Transverse colon (tissue), 4 donors: ENCODE measurements at regions not wholly inside any gene's neighbourhood (a gene's known extent, or its start where the extent isn't known, plus 50 kb on each side); places are given as distances from the start of the nearest gene placed in this dataset.

Source experiments
- CTCF ChIP-seq, 5 experiments: fragments of 200-600 bp in 3 of 5; fragments of 450-650 bp in 2 of 5; sonication (generic) in 3 of 5; IDR thresholded peaks; 1 replicate in 2 of 5; 2 replicates in 3 of 5; pipeline ENCODE4 v1.5.1; 2016 to 2017; ENCODE audit warnings: antibody characterized with exemption in 5 of 5, inconsistent platforms in 3 of 5, mild to moderate bottlenecking in 2 of 5, moderate library complexity in 1 of 5
- POLR2A ChIP-seq: fragments of 450-650 bp; IDR thresholded peaks from one replicate; pipeline ENCODE4 v1.6.1; 2016; ENCODE audit warnings: antibody characterized with exemption, mild to moderate bottlenecking, moderate library complexity
- POLR2AphosphoS5 ChIP-seq, 3 donors: sonication (generic); formaldehyde crosslinking; IDR thresholded peaks; one replicate each; pipeline ENCODE4 v1.6.1; 2016; ENCODE audit warnings: antibody characterized with exemption in 3 of 3

GRCh38 chr1:68301471-68302001 is 69.2 kb upstream of the WLS start:
- no peak for TF ChIP-seq CTCF (IDR thresholded peaks at IDR 0.05)
- TF ChIP-seq POLR2A, result no peak
- TF ChIP-seq POLR2AphosphoS5 (IDR thresholded peaks at IDR 0.05), result no peak
